Thyroid gland (tissue), 4 donors: ENCODE measurements at regions not wholly inside any gene's neighbourhood (a gene's known extent, or its start where the extent isn't known, plus 50 kb on each side); places are given as distances from the start of the nearest gene placed in this dataset.

Source experiments
- DNase-seq, 2 donors: peaks; one replicate each; pipeline ENCODE4 v3.0.0-alpha.2; 2019
- H3K27ac ChIP-seq, 3 donors: fragments of 200-600 bp; sonication (generic); 1 replicate in 2 of 3; 2 replicates in 1 of 3; pipeline ENCODE4 v1.5.1; 2016 to 2019; ENCODE audit warnings: mild to moderate bottlenecking in 1 of 3, moderate library complexity in 1 of 3
- H3K27me3 ChIP-seq: fragments of 200-600 bp; sonication (generic); one replicate; pipeline ENCODE4 v1.5.1; 2019
- H3K36me3 ChIP-seq, 2 donors: fragments of 200-600 bp; sonication (generic); one replicate each; pipeline ENCODE4 v1.5.1; 2016 to 2019
- H3K4me1 ChIP-seq, 2 donors: fragments of 200-600 bp; sonication (generic); one replicate each; pipeline ENCODE4 v1.5.1; 2017 to 2019
- H3K4me3 ChIP-seq, 3 donors: fragments of 200-600 bp; sonication (generic); replicated peaks in 1 of 3; 1 replicate in 2 of 3; 2 replicates in 1 of 3; pipeline ENCODE4 v1.5.1; 2016; ENCODE audit warnings: mild to moderate bottlenecking in 1 of 3
- H3K9me3 ChIP-seq: fragments of 200-600 bp; sonication (generic); one replicate; pipeline ENCODE4 v1.5.1; 2017
- POLR2A ChIP-seq, 2 donors: fragments of 450-650 bp; IDR thresholded peaks; one replicate each; pipeline ENCODE4 v1.6.1; 2017; ENCODE audit warnings: antibody characterized with exemption in 2 of 2, mild to moderate bottlenecking in 2 of 2, moderate library complexity in 1 of 2
- WGBS, 2 donors: methylation state at CpG; one replicate each; pipeline ENCODE4 v1.1.5; 2017; 5-methylcytosine and 5-hydroxymethylcytosine counted together
- intact Hi-C: fragments of 100-400 bp; cut with DNase I; formaldehyde crosslinking; loops from one replicate; pipeline ENCODE4 v1.15.1; 2023
- TF ChIP-seq, protein P1 (sequence below), 6 experiments: fragments of 200-600 bp in 3 of 6; fragments of 450-650 bp in 3 of 6; sonication (generic) in 3 of 6; IDR thresholded peaks; one replicate each; pipeline ENCODE4 v1.5.1; 2016 to 2019; ENCODE audit warnings: antibody characterized with exemption in 6 of 6, mild to moderate bottlenecking in 2 of 6, inconsistent platforms in 1 of 6, moderate library complexity in 1 of 6

DNA sequence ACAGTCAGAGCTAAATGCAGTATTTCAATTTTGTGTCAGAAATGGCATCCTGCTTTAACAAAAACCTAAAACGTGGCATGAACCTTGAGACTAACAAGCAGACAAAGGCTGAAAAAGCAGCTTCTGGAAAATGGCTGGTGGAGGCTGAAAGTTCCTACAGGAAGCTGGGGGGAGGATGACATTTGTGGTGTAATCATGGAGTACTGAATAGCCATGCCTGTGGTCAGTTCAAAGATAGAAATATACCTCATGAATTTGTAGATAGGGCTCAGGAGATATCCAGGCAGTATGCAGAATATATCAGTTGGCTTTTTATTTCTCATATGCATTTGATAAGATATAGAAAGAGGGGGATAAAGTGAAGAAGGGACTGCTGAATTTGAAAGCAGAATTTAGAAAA lies 181.7 kb downstream of the UQCRFS1 start:
- DNase-seq, result no peak
- 68 to 74% methylated on average over 1 of the region's 1 CpG for WGBS, 2 donors
- no peaks in the 10 kb centered on the region for H3K27me3 ChIP-seq
- H3K4me3 ChIP-seq, result no peak overlapping the region
- H3K27ac ChIP-seq, result no peak overlapping the region
- TF ChIP-seq, protein P1, sequence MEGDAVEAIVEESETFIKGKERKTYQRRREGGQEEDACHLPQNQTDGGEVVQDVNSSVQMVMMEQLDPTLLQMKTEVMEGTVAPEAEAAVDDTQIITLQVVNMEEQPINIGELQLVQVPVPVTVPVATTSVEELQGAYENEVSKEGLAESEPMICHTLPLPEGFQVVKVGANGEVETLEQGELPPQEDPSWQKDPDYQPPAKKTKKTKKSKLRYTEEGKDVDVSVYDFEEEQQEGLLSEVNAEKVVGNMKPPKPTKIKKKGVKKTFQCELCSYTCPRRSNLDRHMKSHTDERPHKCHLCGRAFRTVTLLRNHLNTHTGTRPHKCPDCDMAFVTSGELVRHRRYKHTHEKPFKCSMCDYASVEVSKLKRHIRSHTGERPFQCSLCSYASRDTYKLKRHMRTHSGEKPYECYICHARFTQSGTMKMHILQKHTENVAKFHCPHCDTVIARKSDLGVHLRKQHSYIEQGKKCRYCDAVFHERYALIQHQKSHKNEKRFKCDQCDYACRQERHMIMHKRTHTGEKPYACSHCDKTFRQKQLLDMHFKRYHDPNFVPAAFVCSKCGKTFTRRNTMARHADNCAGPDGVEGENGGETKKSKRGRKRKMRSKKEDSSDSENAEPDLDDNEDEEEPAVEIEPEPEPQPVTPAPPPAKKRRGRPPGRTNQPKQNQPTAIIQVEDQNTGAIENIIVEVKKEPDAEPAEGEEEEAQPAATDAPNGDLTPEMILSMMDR (IDR thresholded peaks at IDR 0.05), result no peak
- no peak for TF ChIP-seq POLR2A (IDR thresholded peaks at IDR 0.05)
- no peaks in the 10 kb centered on the region for H3K36me3 ChIP-seq
- no peaks in the 10 kb centered on the region for H3K9me3 ChIP-seq
- intact Hi-C loops, result no loop called here
- no peaks in the 10 kb centered on the region for H3K4me1 ChIP-seq

DNA sequence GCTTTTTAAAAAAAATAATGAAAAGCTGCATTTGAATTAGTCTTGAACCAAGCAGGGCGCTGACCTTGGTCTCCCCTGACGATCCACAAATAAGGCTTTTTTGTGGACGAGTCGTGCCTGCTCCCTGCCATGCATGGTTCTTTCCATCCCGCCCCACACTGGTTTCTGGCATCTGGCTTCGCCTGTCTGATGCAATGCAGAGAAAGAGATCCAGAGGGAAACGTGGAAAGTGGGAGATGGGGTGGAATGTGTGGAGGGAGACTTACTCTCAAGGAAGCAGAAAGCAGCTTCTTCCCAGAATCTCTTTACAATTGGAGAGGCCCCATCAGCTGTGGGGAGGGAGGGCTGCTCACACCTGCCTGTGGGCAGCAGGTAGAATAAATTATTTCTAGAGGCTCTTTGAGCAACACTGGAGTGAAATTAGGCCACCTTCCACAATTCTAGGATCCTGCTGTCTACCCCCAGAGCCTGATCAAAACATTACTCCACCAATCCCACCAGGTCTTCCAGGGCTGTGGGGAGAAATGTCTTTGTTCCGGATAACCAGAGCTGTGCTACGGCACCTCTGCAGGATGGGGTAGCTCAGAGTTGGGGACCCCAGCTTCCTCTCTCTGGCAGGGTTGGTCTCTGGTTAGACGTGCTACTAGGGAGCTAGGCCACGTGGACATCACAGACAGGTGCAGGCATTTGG lies 183.5 kb downstream of the UQCRFS1 start:
- Histone ChIP-seq H3K4me3 (no peak overlapping the region), H3K4me1 (no peaks in the 10 kb centered on the region), H3K36me3 (no peaks in the 10 kb centered on the region), H3K9me3 (no peaks in the 10 kb centered on the region), H3K27ac (no peak overlapping the region), H3K27me3 (no peaks in the 10 kb centered on the region)
- DNase-seq, result no peak
- TF ChIP-seq POLR2A (IDR thresholded peaks at IDR 0.05), result no peak
- TF ChIP-seq, protein P1 (IDR thresholded peaks at IDR 0.05), result no peak
- intact Hi-C loops, result no loop called here
- WGBS, 2 donors, result 80 to 84% methylated on average over 8 to 11 of the region's 11 CpGs

DNA sequence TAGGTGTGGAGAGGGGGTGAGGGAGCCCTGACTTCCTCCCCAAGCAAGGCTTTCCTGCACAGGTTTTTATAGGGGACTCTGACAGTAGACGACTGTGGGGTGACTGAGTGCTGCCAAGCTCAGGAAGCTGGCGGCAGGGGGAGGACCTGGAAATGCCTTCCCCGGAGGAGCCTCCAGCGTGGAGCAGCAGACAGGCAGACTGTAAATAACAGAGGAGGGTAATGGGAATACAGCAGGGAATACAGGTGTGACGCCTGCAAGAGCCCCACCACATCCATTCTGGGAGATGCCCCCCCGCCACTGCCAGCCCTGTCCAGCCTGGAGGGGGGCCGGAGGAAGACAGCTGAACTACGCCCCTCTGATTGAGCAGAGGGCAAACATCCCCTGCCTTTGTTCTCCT lies 190.4 kb downstream of the UQCRFS1 start:
- TF ChIP-seq POLR2A (IDR thresholded peaks at IDR 0.05), result no peak
- TF ChIP-seq, protein P1 (IDR thresholded peaks at IDR 0.05), result no peak
- WGBS, 2 donors, result 53 to 69% methylated on average over 8 of the region's 8 CpGs

DNA sequence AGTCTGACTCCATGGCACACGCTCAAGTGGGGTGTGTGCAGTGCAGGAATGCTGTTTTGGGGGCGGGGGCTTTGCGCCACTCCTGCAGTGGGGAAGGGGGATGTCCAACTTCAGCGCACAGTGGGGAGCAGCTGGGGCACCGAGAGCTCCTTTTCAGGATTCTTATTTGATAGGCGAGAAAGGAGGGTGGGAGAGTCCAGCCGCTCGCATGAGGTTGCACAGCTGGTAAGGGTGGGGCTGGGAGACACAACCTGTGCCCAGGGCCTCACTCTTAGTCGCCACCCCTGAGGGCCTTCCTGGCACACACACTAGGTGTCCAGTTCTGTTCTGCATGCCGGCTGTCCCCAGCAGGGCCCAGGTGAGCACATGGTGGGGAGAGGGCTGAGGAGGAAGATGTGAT lies 190.8 kb downstream of the UQCRFS1 start:
- DNase-seq, result no peak
- Histone ChIP-seq H3K27me3 (no peaks in the 10 kb centered on the region), H3K4me3 (no peak overlapping the region), H3K4me1 (no peaks in the 10 kb centered on the region), H3K9me3 (no peaks in the 10 kb centered on the region), H3K36me3 (no peaks in the 10 kb centered on the region), H3K27ac (no peak overlapping the region)
- intact Hi-C loops, result no loop called here
- TF ChIP-seq, protein P1 (IDR thresholded peaks at IDR 0.05), result no peak
- TF ChIP-seq POLR2A (IDR thresholded peaks at IDR 0.05), result no peak
- 81 to 90% methylated on average over 9 to 10 of the region's 10 CpGs for WGBS, 2 donors

More for the DNA sequence above, 190.4 kb downstream of the UQCRFS1 start:
- Histone ChIP-seq H3K27me3 (no peaks in the 10 kb centered on the region), H3K36me3 (no peaks in the 10 kb centered on the region), H3K9me3 (no peaks in the 10 kb centered on the region), H3K27ac (no peak overlapping the region), H3K4me3 (no peak overlapping the region), H3K4me1 (no peaks in the 10 kb centered on the region)
- no peak for DNase-seq
- intact Hi-C loops, result no loop called here

DNA sequence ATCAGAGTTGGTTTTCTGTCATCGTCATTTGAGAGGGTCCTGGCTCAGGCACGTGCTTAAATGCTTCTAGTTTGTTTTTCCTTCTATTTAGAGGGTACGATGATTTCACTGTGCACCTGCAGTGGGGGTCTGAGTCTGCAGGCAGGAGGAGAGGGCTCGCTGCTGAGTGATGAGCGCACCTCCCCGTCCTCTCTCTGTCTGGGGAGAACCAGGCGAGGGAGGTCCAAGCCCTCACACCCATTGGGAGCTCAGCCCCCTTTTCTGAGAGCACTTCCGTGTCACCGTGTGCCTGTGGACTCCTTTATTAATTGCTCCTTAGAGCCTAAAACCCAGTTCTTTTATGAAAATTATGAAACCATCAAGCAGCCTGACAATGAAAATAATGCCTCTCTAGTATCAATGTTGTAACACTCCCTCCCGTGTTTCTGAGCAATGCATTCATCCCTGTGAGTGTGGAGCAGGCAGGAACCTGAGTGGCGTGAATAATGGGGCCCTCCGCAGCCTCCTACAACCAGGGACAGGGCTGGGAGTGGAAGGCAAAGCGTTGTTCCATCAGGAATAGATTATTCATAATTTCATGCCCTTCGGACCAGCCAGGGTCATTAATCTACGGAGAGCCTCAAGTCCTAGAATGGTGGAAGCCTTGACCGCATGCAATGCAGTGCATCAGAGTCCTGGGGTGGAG lies 191.6 kb downstream of the UQCRFS1 start:
- no peaks in the 10 kb centered on the region for H3K9me3 ChIP-seq
- intact Hi-C loops, result no loop called here
- WGBS, 2 donors, result 64 to 75% methylated on average over 14 to 16 of the region's 16 CpGs
- no peaks in the 10 kb centered on the region for H3K27me3 ChIP-seq
- H3K4me3 ChIP-seq, result no peak overlapping the region
- no peak for DNase-seq
- TF ChIP-seq POLR2A (IDR thresholded peaks at IDR 0.05), result no peak
- TF ChIP-seq, protein P1 (IDR thresholded peaks at IDR 0.05), result no peak
- H3K27ac ChIP-seq, result no peak overlapping the region
- no peaks in the 10 kb centered on the region for H3K36me3 ChIP-seq
- H3K4me1 ChIP-seq, result no peaks in the 10 kb centered on the region
